ENCODE measurements at regions not wholly inside any gene's neighbourhood (a gene's known extent, or its start where the extent isn't known, plus 50 kb on each side); places are given as distances from the start of the nearest gene placed in this dataset.

- Histone ChIP-seq H3K27ac (no peak overlapping the region), H3K36me3 (no peaks in the 10 kb centered on the region), H3K9me3 (no peaks in the 10 kb centered on the region), H3K27me3 (no peaks in the 10 kb centered on the region), H3K4me3 (no peak overlapping the region), H3K4me1 (ENCODE audit: insufficient read depth) (no peaks in the 10 kb centered on the region)
- no peak for DNase-seq
- 77 to 82% (median 82%) methylated on average over 4 of the region's 4 CpGs for WGBS, 3 donors
- intact Hi-C loops (cut with DNase I): no loop called here
- TF ChIP-seq EP300 (IDR thresholded peaks at IDR 0.05) (no peak), POLR2A (IDR thresholded peaks at IDR 0.05) (no peak)
Observed at GRCh38 chr20:60358101-60358500, 399.9 kb downstream of the CDH26 start.

- Histone ChIP-seq H3K4me3 (no peak overlapping the region), H3K9me3 (no peaks in the 10 kb centered on the region), H3K27me3 (no peaks in the 10 kb centered on the region), H3K36me3 (no peaks in the 10 kb centered on the region), H3K4me1 (ENCODE audit: insufficient read depth) (no peaks in the 10 kb centered on the region), H3K27ac (no peak overlapping the region)
- intact Hi-C loops (cut with DNase I): no loop called here
- 92 to 94% (median 93%) methylated on average over 5 of the region's 5 CpGs for WGBS, 3 donors
- DNase-seq: no peak
- TF ChIP-seq CTCF (IDR thresholded peaks at IDR 0.05): no peak
- no peak for TF ChIP-seq POLR2A (IDR thresholded peaks at IDR 0.05)
- TF ChIP-seq EP300 (IDR thresholded peaks at IDR 0.05): no peak
Observed at GRCh38 chr20:60359010-60359409, 400.8 kb downstream of the CDH26 start.

GRCh38 chr20:60361761-60362395 lies 403.7 kb downstream of the CDH26 start:
- H3K27ac ChIP-seq: no peak overlapping the region
- no peak overlapping the region for H3K4me3 ChIP-seq
- no peak for TF ChIP-seq CTCF (IDR thresholded peaks at IDR 0.05)
- no peak for TF ChIP-seq EP300 (IDR thresholded peaks at IDR 0.05)
- TF ChIP-seq POLR2A (IDR thresholded peaks at IDR 0.05): no peak
- WGBS, 3 donors: 70 to 75% (median 74%) methylated on average over 10 of the region's 10 CpGs
- no peak for DNase-seq
- no peaks in the 10 kb centered on the region for H3K9me3 ChIP-seq
- H3K4me1 ChIP-seq (ENCODE audit: insufficient read depth): no peaks in the 10 kb centered on the region
- intact Hi-C loops (cut with DNase I): no loop called here
- no peaks in the 10 kb centered on the region for H3K27me3 ChIP-seq
- H3K36me3 ChIP-seq: no peaks in the 10 kb centered on the region

- Histone ChIP-seq H3K4me1 (ENCODE audit: insufficient read depth) (no peaks in the 10 kb centered on the region), H3K27me3 (no peaks in the 10 kb centered on the region), H3K9me3 (no peaks in the 10 kb centered on the region), H3K27ac (no peak overlapping the region), H3K36me3 (no peaks in the 10 kb centered on the region), H3K4me3 (no peak overlapping the region)
- TF ChIP-seq POLR2A (IDR thresholded peaks at IDR 0.05) (no peak), EP300 (IDR thresholded peaks at IDR 0.05) (no peak), CTCF (IDR thresholded peaks at IDR 0.05) (no peak)
- intact Hi-C loops (cut with DNase I): no loop called here
- WGBS, 3 donors: 49 to 56% (median 54%) methylated on average over 5 of the region's 5 CpGs
- no peak for DNase-seq
Observed at GRCh38 chr20:60362531-60362930, 404.3 kb downstream of the CDH26 start.

GRCh38 chr20:60363698-60364097 lies 405.5 kb downstream of the CDH26 start:
- 76 to 82% (median 80%) methylated on average over 12 of the region's 12 CpGs for WGBS, 3 donors
- DNase-seq: no peak
- Histone ChIP-seq H3K27me3 (no peaks in the 10 kb centered on the region), H3K36me3 (no peaks in the 10 kb centered on the region), H3K4me3 (no peak overlapping the region), H3K27ac (no peak overlapping the region), H3K9me3 (no peaks in the 10 kb centered on the region), H3K4me1 (ENCODE audit: insufficient read depth) (no peaks in the 10 kb centered on the region)
- intact Hi-C loops (cut with DNase I): no loop called here
- no peak for TF ChIP-seq CTCF (IDR thresholded peaks at IDR 0.05)
- no peak for TF ChIP-seq EP300 (IDR thresholded peaks at IDR 0.05)
- TF ChIP-seq POLR2A (IDR thresholded peaks at IDR 0.05): no peak
